HepG2 (cell line): ENCODE measurements at regions not wholly inside any gene's neighbourhood (a gene's known extent, or its start where the extent isn't known, plus 50 kb on each side); places are given as distances from the start of the nearest gene placed in this dataset.

ENCODE experiments used
- ATAC-seq: fragments of 200-7000 bp; cut with Tn5 transposase; 3 replicates; pipeline ENCODE4 v1.9.1; 2020; ENCODE audit warnings: mild to moderate bottlenecking, moderate library complexity
- BruUV-seq: library from RNA; stranded (reverse); fragments of 400-500 nt; replicated peaks from 2 replicates; lab custom pipeline; 2021; lab: Mats Ljungman, UMichigan
- CTCF ChIA-PET: fragments of 300-600 bp; formaldehyde crosslinking; extraction: SDS; loops from one replicate; lab custom pipeline; 2021; ENCODE audit warnings: low total read pairs, inconsistent platforms, low intra/inter-chr PET ratio; lab: Yijun Ruan, JAX
- POLR2A ChIA-PET: fragments of 350-600 bp; sonication (Branson Sonifier 250); formaldehyde crosslinking; loops from one replicate; lab custom pipeline; 2020; ENCODE audit warnings: antibody characterized with exemption, inconsistent platforms; lab: Yijun Ruan, JAX
- DNase-seq: peaks from one replicate; pipeline ENCODE4 v3.0.0-alpha.2; 2015; ENCODE audit warnings: low spot score
- FAIRE-seq: peaks from 3 replicates; lab custom pipeline; 2011; peaks lifted over from hg19 to GRCh38; lab: Jason Lieb, UNC
- H2AFZ ChIP-seq: one replicate; pipeline ENCODE4 v1.6.1; 2011; ENCODE audit warnings: low read length, inconsistent platforms
- H3K27ac ChIP-seq: fragments of 300-600 bp; 3 replicates; pipeline ENCODE4 v1.8.0; 2011; ENCODE audit warnings: mixed run types, mild to moderate bottlenecking, mixed read lengths, low read length, inconsistent platforms; ENCODE audit not compliant: insufficient read depth; ENCODE audit errors: extremely low read length
- H3K27me3 ChIP-seq, 2 experiments: fragments of 200-600 bp in 1 of 2; 2 replicates in 1 of 2; 3 replicates in 1 of 2; pipeline versions ENCODE4 v1.6.0 to v1.8.0; 2011; ENCODE audit warnings: low read length in 2 of 2, mild to moderate bottlenecking in 2 of 2, moderate library complexity in 2 of 2, inconsistent platforms in 1 of 2; ENCODE audit not compliant: insufficient read depth in 2 of 2, control insufficient read depth in 1 of 2
- H3K36me3 ChIP-seq, 2 experiments: fragments of 200-600 bp in 1 of 2; replicated peaks in 1 of 2; 2 replicates in 1 of 2; 3 replicates in 1 of 2; pipeline versions ENCODE4 v1.5.1 to v1.8.0; 2011; ENCODE audit warnings: low read length in 2 of 2, inconsistent platforms in 1 of 2; ENCODE audit not compliant: insufficient read depth in 2 of 2, control insufficient read depth in 1 of 2
- H3K4me1 ChIP-seq: 2 replicates; pipeline ENCODE4 v1.5.1; 2012; ENCODE audit warnings: low read length, inconsistent platforms; ENCODE audit not compliant: insufficient read depth
- H3K4me2 ChIP-seq: 2 replicates; pipeline ENCODE4 v1.6.0; 2011; ENCODE audit warnings: low read depth, low read length, inconsistent platforms
- H3K4me3 ChIP-seq, 3 experiments: fragments of 200-600 bp in 1 of 3; sonication (generic), shearing (Covaris generic) in 1 of 3; replicated peaks in 1 of 3; 2 replicates each; pipeline ENCODE4 v1.5.1; 2011 to 2016; ENCODE audit warnings: low read length in 3 of 3, inconsistent platforms in 2 of 3, low read depth in 2 of 3, mild to moderate bottlenecking in 2 of 3, control low read depth in 1 of 3, mixed read lengths in 1 of 3; ENCODE audit not compliant: insufficient read depth in 1 of 3
- H3K79me2 ChIP-seq: one replicate; pipeline ENCODE4 v1.6.1; 2011; ENCODE audit warnings: low read length, inconsistent platforms; ENCODE audit not compliant: insufficient read depth
- H3K9ac ChIP-seq: 2 replicates; pipeline ENCODE4 v1.6.0; 2011; ENCODE audit warnings: mild to moderate bottlenecking, low read depth, low read length, inconsistent platforms; ENCODE audit not compliant: insufficient read depth
- H3K9me3 ChIP-seq: 2 replicates; pipeline ENCODE4 v1.5.1; 2012; ENCODE audit warnings: mild to moderate bottlenecking, low read length
- H4K20me1 ChIP-seq: 2 replicates; pipeline ENCODE4 v1.6.0; 2011; ENCODE audit warnings: inconsistent platforms, mild to moderate bottlenecking, low read length, moderate library complexity; ENCODE audit not compliant: insufficient read depth
- KAT2B ChIP-seq: fragments of 150-350 bp; IDR thresholded peaks from 2 replicates; pipeline ENCODE4 v1.6.1; 2014; ENCODE audit warnings: low read depth, low read length, borderline replicate concordance
- MAFF ChIP-seq: IDR thresholded peaks from 2 replicates; pipeline ENCODE4 v1.6.1; 2011; ENCODE audit warnings: low read depth, low read length, improper control_type of control experiment
- MAFK ChIP-seq, 2 experiments: IDR thresholded peaks in 1 of 2; conservative IDR thresholded peaks in 1 of 2; 2 replicates each; pipeline ENCODE4 v1.6.1; 2011; ENCODE audit warnings: improper control_type of control experiment in 2 of 2, low read length in 2 of 2
- MED1 ChIP-seq: sonication (generic); formaldehyde crosslinking; IDR thresholded peaks from 2 replicates; pipeline ENCODE4 v1.4.0; 2020; ENCODE audit warnings: missing genetic modification reagents
- NR2C2 ChIP-seq: sonication (generic); formaldehyde crosslinking; IDR thresholded peaks from 2 replicates; pipeline ENCODE4 v1.4.0; 2020; ENCODE audit warnings: missing genetic modification reagents, mild to moderate bottlenecking, moderate library complexity, borderline replicate concordance
- WGBS: methylation state at CpG from one replicate; pipeline ENCODE4 v1.1.6; 2017; ENCODE audit warnings: low lambda C conversion rate; 5-methylcytosine and 5-hydroxymethylcytosine counted together
- in situ Hi-C: cut with HindIII; loops from 2 replicates; pipeline ENCODE4 v1.10.0; 2017; ENCODE audit warnings: low pct_unique_long_range_greater_than_20kb; ENCODE audit not compliant: extremely low pct_ligation_motif_present
- intact Hi-C: fragments of 100-400 bp; cut with micrococcal nuclease; formaldehyde crosslinking; loops from one replicate; pipeline ENCODE4 v1.10.0; 2022; ENCODE audit not compliant: unreplicated experiment
- TF ChIP-seq, protein P1 (sequence below): IDR thresholded peaks from 2 replicates; pipeline ENCODE4 v1.6.1; 2016; ENCODE audit warnings: control low read depth

DNA sequence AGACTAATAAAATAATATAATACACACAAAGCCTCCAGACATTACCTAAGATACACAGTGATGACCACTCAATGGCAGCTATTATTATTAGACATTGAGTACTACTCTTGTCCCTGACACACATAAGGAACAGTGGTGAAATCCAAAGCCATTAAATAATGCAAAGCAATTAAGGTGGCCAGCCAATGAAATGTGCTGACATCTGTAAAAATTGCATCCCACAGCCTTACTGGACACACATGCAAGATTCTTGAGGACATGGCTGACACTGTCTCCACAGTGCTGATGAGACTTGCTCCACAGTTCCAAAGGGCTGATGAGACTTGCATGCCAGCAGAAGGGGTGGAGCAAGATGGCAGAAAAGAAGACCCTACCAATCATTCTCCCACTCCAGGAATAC, 447.5 kb downstream of the IRX1 start:
- Histone ChIP-seq H3K4me2 (no peak overlapping the region), H3K36me3 (no peaks in the 10 kb centered on the region), H3K9ac (no peak overlapping the region), H3K4me1 (no peaks in the 10 kb centered on the region), H3K4me3 (no peak overlapping the region), H3K9me3 (peaks cover 94% of the 10 kb centered on the region), H3K79me2 (no peaks in the 10 kb centered on the region), H2AFZ (no peak overlapping the region), H3K27me3 (no peaks in the 10 kb centered on the region), H4K20me1 (no peaks in the 10 kb centered on the region), H3K27ac (no peak overlapping the region)
- DNase-seq (no peak), FAIRE-seq (no peak), ATAC-seq (no peak)
- intact Hi-C loops: no loop called here
- CTCF ChIA-PET: no interaction called here
- in situ Hi-C loops: no loop called here
- POLR2A ChIA-PET: no interaction called here
- peak; percentile 73 to 87 for TF ChIP-seq MAFK (conservative IDR thresholded peaks at IDR 0.05 in 1 of 2, IDR thresholded peaks at IDR 0.05 in 1 of 2; ENCODE audit: low read length in 2 of 2)
- TF ChIP-seq MAFF: peak; percentile 85
- no peak for TF ChIP-seq MED1 (CRISPR knock-in tag)
- TF ChIP-seq KAT2B: no peak
- no TSS peak for BruUV-seq

DNA sequence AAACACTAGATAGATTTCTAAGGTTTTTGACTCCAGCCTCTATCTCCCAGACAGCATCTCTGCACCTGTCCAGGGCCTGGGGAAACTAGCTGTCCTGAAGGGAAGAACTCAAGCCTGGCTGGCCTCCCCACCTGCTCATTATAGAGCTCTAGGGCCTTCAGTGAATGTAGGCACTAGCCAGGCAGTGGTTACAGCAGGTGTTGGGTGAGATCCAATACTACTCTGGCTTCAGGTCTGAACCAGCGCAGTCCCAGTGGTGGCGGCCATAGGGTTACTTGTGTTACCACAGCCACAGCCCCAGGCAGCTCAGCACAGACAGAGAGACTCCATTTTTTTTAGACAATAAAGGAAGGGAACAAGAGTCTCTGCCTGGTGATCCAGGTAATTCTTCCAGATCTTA, 449.2 kb downstream of the IRX1 start:
- Histone ChIP-seq H3K79me2 (no peaks in the 10 kb centered on the region), H3K4me1 (no peaks in the 10 kb centered on the region), H3K4me3 (no peak overlapping the region), H3K27ac (no peak overlapping the region), H2AFZ (no peak overlapping the region), H3K27me3 (no peaks in the 10 kb centered on the region), H4K20me1 (no peaks in the 10 kb centered on the region), H3K36me3 (no peaks in the 10 kb centered on the region), H3K4me2 (no peak overlapping the region), H3K9me3 (peaks cover 94% of the 10 kb centered on the region), H3K9ac (no peak overlapping the region)
- ATAC-seq (no peak), DNase-seq (no peak), FAIRE-seq (no peak)
- BruUV-seq: no TSS peak
- intact Hi-C loops: no loop called here
- in situ Hi-C loops: no loop called here
- CTCF ChIA-PET: no interaction called here
- WGBS: no CpG with 5 or more reads among the region's 2 CpGs
- POLR2A ChIA-PET: no interaction called here
- TF ChIP-seq NR2C2: no peak
- TF ChIP-seq, protein P1, sequence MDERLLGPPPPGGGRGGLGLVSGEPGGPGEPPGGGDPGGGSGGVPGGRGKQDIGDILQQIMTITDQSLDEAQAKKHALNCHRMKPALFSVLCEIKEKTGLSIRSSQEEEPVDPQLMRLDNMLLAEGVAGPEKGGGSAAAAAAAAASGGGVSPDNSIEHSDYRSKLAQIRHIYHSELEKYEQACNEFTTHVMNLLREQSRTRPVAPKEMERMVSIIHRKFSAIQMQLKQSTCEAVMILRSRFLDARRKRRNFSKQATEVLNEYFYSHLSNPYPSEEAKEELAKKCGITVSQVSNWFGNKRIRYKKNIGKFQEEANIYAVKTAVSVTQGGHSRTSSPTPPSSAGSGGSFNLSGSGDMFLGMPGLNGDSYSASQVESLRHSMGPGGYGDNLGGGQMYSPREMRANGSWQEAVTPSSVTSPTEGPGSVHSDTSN (CRISPR knock-in tag): no peak
